ENCODE measurements at regions not wholly inside any gene's neighbourhood (a gene's known extent, or its start where the extent isn't known, plus 50 kb on each side); places are given as distances from the start of the nearest gene placed in this dataset.

GRCh38 chr4:19727141-19727540, 524.6 kb upstream of the SLIT2 start:
- H3K4me3 Mint-ChIP-seq: no peak overlapping the region
- no peaks in the 10 kb centered on the region for H3K27me3 Mint-ChIP-seq (ENCODE audit: low read depth, poor library complexity)
- no peak overlapping the region for H3K27ac Mint-ChIP-seq
- TF ChIP-seq, protein P1, sequence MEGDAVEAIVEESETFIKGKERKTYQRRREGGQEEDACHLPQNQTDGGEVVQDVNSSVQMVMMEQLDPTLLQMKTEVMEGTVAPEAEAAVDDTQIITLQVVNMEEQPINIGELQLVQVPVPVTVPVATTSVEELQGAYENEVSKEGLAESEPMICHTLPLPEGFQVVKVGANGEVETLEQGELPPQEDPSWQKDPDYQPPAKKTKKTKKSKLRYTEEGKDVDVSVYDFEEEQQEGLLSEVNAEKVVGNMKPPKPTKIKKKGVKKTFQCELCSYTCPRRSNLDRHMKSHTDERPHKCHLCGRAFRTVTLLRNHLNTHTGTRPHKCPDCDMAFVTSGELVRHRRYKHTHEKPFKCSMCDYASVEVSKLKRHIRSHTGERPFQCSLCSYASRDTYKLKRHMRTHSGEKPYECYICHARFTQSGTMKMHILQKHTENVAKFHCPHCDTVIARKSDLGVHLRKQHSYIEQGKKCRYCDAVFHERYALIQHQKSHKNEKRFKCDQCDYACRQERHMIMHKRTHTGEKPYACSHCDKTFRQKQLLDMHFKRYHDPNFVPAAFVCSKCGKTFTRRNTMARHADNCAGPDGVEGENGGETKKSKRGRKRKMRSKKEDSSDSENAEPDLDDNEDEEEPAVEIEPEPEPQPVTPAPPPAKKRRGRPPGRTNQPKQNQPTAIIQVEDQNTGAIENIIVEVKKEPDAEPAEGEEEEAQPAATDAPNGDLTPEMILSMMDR (IDR thresholded peaks at IDR 0.05): no peak
- no peaks in the 10 kb centered on the region for H3K4me1 Mint-ChIP-seq
- DNase-seq: no peak
- H3K9me3 Mint-ChIP-seq: peaks cover 5% of the 10 kb centered on the region
- peaks cover 4% of the 10 kb centered on the region for H3K36me3 Mint-ChIP-seq (ENCODE audit: low read depth)

DNA sequence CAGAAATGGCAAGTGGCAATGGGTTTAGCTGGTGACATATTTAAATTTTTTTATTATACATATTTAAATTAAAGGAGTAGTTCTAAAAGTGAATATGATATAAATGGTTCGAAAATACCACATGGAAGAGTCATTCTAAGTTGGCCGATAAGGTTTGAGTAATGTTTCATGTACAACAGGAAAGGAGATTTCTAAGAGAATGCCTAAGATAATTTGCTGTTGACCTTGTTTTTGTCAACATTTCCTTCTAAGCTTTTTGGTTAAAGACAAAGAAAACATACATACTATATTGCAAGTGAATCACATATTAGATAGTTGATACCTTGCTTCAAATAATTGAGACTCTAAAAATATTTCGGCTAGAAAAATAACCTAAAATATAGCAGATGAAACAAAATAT, 526.6 kb upstream of the SLIT2 start:
- no peak for DNase-seq
- H3K4me3 Mint-ChIP-seq: no peak overlapping the region
- no peaks in the 10 kb centered on the region for H3K9me3 Mint-ChIP-seq

DNA sequence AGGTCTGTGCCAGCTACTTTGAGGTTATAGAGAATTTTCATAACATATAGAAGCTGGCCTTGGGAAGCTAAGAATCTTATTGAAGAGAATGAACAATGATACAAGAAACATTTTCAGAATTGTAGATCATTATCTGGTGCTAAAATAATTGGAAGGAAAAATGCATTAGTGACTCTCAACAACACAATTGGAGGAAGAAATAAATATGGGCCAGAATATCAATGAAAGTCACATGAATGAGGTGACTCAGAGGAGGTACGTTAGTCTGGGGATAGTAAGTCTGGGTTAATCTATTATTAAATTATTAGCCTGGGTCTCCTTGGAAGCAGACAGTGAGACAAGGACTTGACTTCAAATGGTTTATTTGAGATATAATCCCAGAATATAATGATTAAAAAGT, 529.3 kb upstream of the SLIT2 start:
- no peaks in the 10 kb centered on the region for H3K27me3 Mint-ChIP-seq (ENCODE audit: low read depth, poor library complexity)
- peaks cover 4% of the 10 kb centered on the region for H3K9me3 Mint-ChIP-seq
- TF ChIP-seq, protein P1 (IDR thresholded peaks at IDR 0.05): no peak
- no peaks in the 10 kb centered on the region for H3K4me1 Mint-ChIP-seq
- H3K27ac Mint-ChIP-seq: no peak overlapping the region
- DNase-seq: no peak
- H3K4me3 Mint-ChIP-seq: no peak overlapping the region
- H3K36me3 Mint-ChIP-seq (ENCODE audit: low read depth): no peaks in the 10 kb centered on the region

More for the DNA sequence above, 526.6 kb upstream of the SLIT2 start:
- TF ChIP-seq, protein P1 (IDR thresholded peaks at IDR 0.05): no peak
- Mint-ChIP-seq H3K4me1 (no peaks in the 10 kb centered on the region), H3K27ac (no peak overlapping the region), H3K36me3 (ENCODE audit: low read depth) (no peaks in the 10 kb centered on the region), H3K27me3 (ENCODE audit: low read depth, poor library complexity) (no peaks in the 10 kb centered on the region)

GRCh38 chr4:19721587-19721986, 530.1 kb upstream of the SLIT2 start:
- TF ChIP-seq, protein P1 (IDR thresholded peaks at IDR 0.05): no peak
- Mint-ChIP-seq H3K36me3 (ENCODE audit: low read depth) (no peaks in the 10 kb centered on the region), H3K27ac (peak overlapping the region; percentile 24), H3K4me1 (no peaks in the 10 kb centered on the region), H3K4me3 (no peak overlapping the region), H3K9me3 (peaks cover 4% of the 10 kb centered on the region), H3K27me3 (ENCODE audit: low read depth, poor library complexity) (no peaks in the 10 kb centered on the region)
- no peak for DNase-seq

DNA sequence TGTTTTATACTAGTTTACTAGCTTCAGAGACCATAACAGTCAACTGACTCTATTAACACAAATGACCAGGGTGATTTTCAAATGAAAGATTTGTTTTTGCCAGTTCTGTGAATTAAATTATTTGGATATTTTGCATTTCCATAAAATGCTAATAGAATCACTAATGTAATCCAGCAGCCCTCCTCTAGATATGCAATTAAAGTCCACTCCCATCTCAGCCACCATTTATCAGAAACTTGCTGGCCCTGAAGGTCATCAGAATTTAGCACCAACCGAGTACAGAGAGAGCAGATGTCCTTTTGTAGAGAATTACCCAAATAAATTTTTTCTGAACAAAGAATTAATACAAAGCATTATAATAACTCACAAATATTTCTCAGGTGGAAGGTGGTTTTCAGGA, 531.1 kb upstream of the SLIT2 start:
- no peak overlapping the region for H3K4me3 Mint-ChIP-seq
- TF ChIP-seq, protein P1 (IDR thresholded peaks at IDR 0.05): no peak
- no peak for DNase-seq
- peaks cover 4% of the 10 kb centered on the region for H3K9me3 Mint-ChIP-seq
- H3K27ac Mint-ChIP-seq: no peak overlapping the region
- no peaks in the 10 kb centered on the region for H3K4me1 Mint-ChIP-seq
- H3K27me3 Mint-ChIP-seq (ENCODE audit: low read depth, poor library complexity): no peaks in the 10 kb centered on the region
- no peaks in the 10 kb centered on the region for H3K36me3 Mint-ChIP-seq (ENCODE audit: low read depth)

GRCh38 chr4:19720190-19720589, 531.5 kb upstream of the SLIT2 start:
- H3K36me3 Mint-ChIP-seq (ENCODE audit: low read depth): no peaks in the 10 kb centered on the region
- DNase-seq: no peak
- TF ChIP-seq, protein P1 (IDR thresholded peaks at IDR 0.05): no peak
- no peak overlapping the region for H3K4me3 Mint-ChIP-seq
- no peaks in the 10 kb centered on the region for H3K27me3 Mint-ChIP-seq (ENCODE audit: low read depth, poor library complexity)
- H3K4me1 Mint-ChIP-seq: no peaks in the 10 kb centered on the region
- peaks cover 4% of the 10 kb centered on the region for H3K9me3 Mint-ChIP-seq
- no peak overlapping the region for H3K27ac Mint-ChIP-seq
